ENCODE measurements at regions not wholly inside any gene's neighbourhood (a gene's known extent, or its start where the extent isn't known, plus 50 kb on each side); places are given as distances from the start of the nearest gene placed in this dataset.

- no peak for DNase-seq
Measured at GRCh38 chr15:61680260-61681037, 379.8 kb downstream of the VPS13C start.

- DNase-seq, result no peak
Measured at GRCh38 chr15:61671736-61672135, 388.5 kb downstream of the VPS13C start.

- DNase-seq, result no peak
Measured at GRCh38 chr15:61668444-61668843, 391.8 kb downstream of the VPS13C start.

GRCh38 chr15:61661791-61662190, 398.5 kb downstream of the VPS13C start:
- DNase-seq, result no peak

GRCh38 chr15:61660579-61660978, 399.7 kb downstream of the VPS13C start:
- DNase-seq, result no peak

- DNase-seq, result no peak
Measured at GRCh38 chr15:61659566-61660190, 400.6 kb downstream of the VPS13C start.

- no peak for DNase-seq
Measured at GRCh38 chr15:61657461-61657860, 402.8 kb downstream of the VPS13C start.

GRCh38 chr15:61656391-61656790, 403.9 kb downstream of the VPS13C start:
- DNase-seq, result no peak

GRCh38 chr15:61655881-61656280, 404.4 kb downstream of the VPS13C start:
- no peak for DNase-seq

GRCh38 chr15:61654918-61655317, 405.3 kb downstream of the VPS13C start:
- no peak for DNase-seq

- DNase-seq, result no peak
Measured at GRCh38 chr15:61654002-61654740, 406.1 kb downstream of the VPS13C start.

- no peak for DNase-seq
Measured at GRCh38 chr15:61653110-61653509, 407.1 kb downstream of the VPS13C start.

GRCh38 chr15:61651267-61651666, 409.0 kb downstream of the VPS13C start:
- no peak for DNase-seq

GRCh38 chr15:61649046-61649445, 411.2 kb downstream of the VPS13C start:
- DNase-seq, result no peak

GRCh38 chr15:61644550-61644949, 415.4 kb upstream of the RORA start:
- no peak for DNase-seq

GRCh38 chr15:61641645-61642044, 412.5 kb upstream of the RORA start:
- no peak for DNase-seq

GRCh38 chr15:61640756-61641155, 411.7 kb upstream of the RORA start:
- DNase-seq, result no peak

- DNase-seq, result peak; percentile 20
Measured at GRCh38 chr15:61639491-61639890, 410.4 kb upstream of the RORA start.

GRCh38 chr15:61634837-61635236, 405.7 kb upstream of the RORA start:
- DNase-seq, result no peak

- no peak for DNase-seq
Measured at GRCh38 chr15:61633951-61634350, 404.8 kb upstream of the RORA start.

GRCh38 chr15:61629269-61629668, 400.2 kb upstream of the RORA start:
- DNase-seq, result no peak

- DNase-seq, result no peak
Measured at GRCh38 chr15:61624950-61625349, 395.8 kb upstream of the RORA start.

- no peak for DNase-seq
Measured at GRCh38 chr15:61623746-61624145, 394.6 kb upstream of the RORA start.

GRCh38 chr15:61621865-61622264, 392.8 kb upstream of the RORA start:
- DNase-seq, result no peak
